Calu3 (cell line): ENCODE measurements at regions not wholly inside any gene's neighbourhood (a gene's known extent, or its start where the extent isn't known, plus 50 kb on each side); places are given as distances from the start of the nearest gene placed in this dataset.

Source experiments
- BruUV-seq: library from RNA; stranded (reverse); fragments of 400-500 nt; replicated peaks from 2 replicates; lab custom pipeline; 2021; lab: Mats Ljungman, UMichigan
- CTCF ChIA-PET: fragments of 300-600 bp; sonication (Branson Sonifier 250); formaldehyde crosslinking; loops from one replicate; lab custom pipeline; 2022; ENCODE audit warnings: antibody characterized with exemption; lab: Charles Lee
- DNase-seq: peaks from one replicate; pipeline ENCODE4 v3.0.0; 2022
- H3K27ac Mint-ChIP-seq: one replicate; pipeline ENCODE4 v1.8.0; 2022; ENCODE audit warnings: mixed read lengths; ENCODE audit not compliant: unreplicated experiment
- H3K27me3 Mint-ChIP-seq: one replicate; pipeline ENCODE4 v1.8.0; 2022; ENCODE audit warnings: mixed read lengths; ENCODE audit not compliant: unreplicated experiment
- H3K36me3 Mint-ChIP-seq: one replicate; pipeline ENCODE4 v1.8.0; 2022; ENCODE audit warnings: mild to moderate bottlenecking, moderate library complexity, mixed read lengths; ENCODE audit not compliant: insufficient read depth, unreplicated experiment
- H3K4me1 Mint-ChIP-seq: one replicate; pipeline ENCODE4 v1.8.0; 2022; ENCODE audit warnings: mild to moderate bottlenecking, low read depth, mixed read lengths; ENCODE audit not compliant: unreplicated experiment
- H3K4me3 Mint-ChIP-seq: one replicate; pipeline ENCODE4 v1.8.0; 2022; ENCODE audit warnings: mild to moderate bottlenecking, low read depth, moderate library complexity, mixed read lengths; ENCODE audit not compliant: unreplicated experiment
- H3K9me3 Mint-ChIP-seq: one replicate; pipeline ENCODE4 v1.8.0; 2022; ENCODE audit warnings: low read depth, mixed read lengths; ENCODE audit not compliant: unreplicated experiment
- intact Hi-C: fragments of 100-400 bp; cut with micrococcal nuclease; formaldehyde crosslinking; loops from one replicate; pipeline ENCODE4 v1.10.0; 2022; ENCODE audit not compliant: unreplicated experiment
- TF ChIP-seq, protein P1 (sequence below): fragments of 200-600 bp; IDR thresholded peaks from one replicate; pipeline ENCODE4 v1.8.0; 2022; ENCODE audit warnings: antibody characterized with exemption; ENCODE audit not compliant: unreplicated experiment

GRCh38 chr15:100777821-100778220, 101.8 kb upstream of the ALDH1A3 start:
- TF ChIP-seq, protein P1, sequence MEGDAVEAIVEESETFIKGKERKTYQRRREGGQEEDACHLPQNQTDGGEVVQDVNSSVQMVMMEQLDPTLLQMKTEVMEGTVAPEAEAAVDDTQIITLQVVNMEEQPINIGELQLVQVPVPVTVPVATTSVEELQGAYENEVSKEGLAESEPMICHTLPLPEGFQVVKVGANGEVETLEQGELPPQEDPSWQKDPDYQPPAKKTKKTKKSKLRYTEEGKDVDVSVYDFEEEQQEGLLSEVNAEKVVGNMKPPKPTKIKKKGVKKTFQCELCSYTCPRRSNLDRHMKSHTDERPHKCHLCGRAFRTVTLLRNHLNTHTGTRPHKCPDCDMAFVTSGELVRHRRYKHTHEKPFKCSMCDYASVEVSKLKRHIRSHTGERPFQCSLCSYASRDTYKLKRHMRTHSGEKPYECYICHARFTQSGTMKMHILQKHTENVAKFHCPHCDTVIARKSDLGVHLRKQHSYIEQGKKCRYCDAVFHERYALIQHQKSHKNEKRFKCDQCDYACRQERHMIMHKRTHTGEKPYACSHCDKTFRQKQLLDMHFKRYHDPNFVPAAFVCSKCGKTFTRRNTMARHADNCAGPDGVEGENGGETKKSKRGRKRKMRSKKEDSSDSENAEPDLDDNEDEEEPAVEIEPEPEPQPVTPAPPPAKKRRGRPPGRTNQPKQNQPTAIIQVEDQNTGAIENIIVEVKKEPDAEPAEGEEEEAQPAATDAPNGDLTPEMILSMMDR, result no peak
- intact Hi-C loops, result no loop called here
- H3K36me3 Mint-ChIP-seq, result no peaks in the 10 kb centered on the region
- no peak overlapping the region for H3K27ac Mint-ChIP-seq
- H3K27me3 Mint-ChIP-seq, result no peaks in the 10 kb centered on the region
- DNase-seq, result no peak
- BruUV-seq, result no TSS peak
- H3K4me3 Mint-ChIP-seq, result no peak overlapping the region
- CTCF ChIA-PET, result no interaction called here
- H3K4me1 Mint-ChIP-seq, result peaks cover 5% of the 10 kb centered on the region
- H3K9me3 Mint-ChIP-seq, result no peaks in the 10 kb centered on the region

DNA sequence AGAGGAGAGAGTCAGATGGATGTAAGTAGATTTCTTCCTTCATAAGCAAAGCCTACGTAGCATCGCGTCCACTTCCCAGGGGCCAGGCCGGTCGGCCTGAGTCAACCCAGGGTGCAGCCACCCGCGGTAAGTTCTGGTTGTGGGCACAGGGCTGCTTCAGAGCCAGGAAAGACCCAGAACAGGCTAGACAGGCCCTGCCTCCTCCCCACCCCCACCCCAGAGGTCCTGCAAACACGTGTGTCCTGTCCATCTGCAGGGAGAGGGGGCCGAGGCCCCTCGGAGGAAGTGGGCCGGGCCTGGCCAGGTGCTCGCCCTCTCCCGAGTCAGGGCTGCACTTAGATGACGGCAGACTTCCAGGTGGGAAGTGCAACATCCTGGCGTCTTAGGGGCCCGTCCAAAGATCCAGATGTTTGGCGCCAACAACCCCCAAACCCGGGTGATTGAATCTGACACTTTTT, 100.8 kb upstream of the ALDH1A3 start:
- Mint-ChIP-seq H3K9me3 (no peaks in the 10 kb centered on the region), H3K36me3 (no peaks in the 10 kb centered on the region), H3K4me1 (no peaks in the 10 kb centered on the region), H3K4me3 (no peak overlapping the region), H3K27me3 (no peaks in the 10 kb centered on the region), H3K27ac (no peak overlapping the region)
- CTCF ChIA-PET, result no interaction called here
- DNase-seq, result no peak
- intact Hi-C loops, result no loop called here
- BruUV-seq, result no TSS peak
- TF ChIP-seq, protein P1, result no peak

DNA sequence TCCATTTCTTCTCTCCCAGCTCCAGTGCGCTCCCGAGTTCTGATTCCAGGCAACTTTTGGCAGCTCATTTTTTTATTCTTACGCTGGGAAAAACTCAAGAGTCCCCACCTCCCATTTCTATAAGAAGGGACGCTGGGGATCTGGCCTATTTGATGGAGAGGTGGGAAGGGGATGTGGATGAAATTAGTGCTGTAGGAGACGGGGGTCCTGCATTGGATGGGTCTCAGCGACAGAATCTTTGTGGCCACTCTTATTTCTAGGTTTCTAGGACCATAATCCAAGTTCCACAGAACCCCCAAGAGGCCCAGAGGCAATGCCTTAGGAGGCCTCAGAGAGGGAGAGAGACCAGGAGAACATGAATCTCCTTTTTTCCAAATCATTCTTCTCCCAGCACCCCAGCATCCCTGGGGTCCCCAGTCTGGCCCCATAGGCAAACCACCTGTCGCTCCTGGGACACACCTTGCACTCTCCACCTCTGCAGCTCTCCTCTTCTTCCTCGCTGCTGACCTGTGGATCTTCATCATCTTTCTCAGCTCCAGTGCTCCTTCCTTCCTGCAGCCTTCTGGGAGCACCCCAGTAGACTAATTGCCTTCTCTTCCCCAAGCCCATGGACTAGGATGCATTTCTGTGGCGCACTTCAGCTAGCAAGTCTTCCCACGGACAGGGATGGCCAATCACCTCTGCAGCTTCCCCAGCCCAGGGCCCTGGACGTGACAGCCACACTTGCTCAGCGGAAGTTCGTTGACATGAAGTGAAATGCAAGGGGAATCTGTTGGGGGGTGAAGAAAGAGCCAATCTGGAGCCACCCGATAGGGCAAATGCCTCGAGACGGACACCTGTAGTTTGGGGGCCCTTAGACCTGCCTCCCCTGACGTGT, 100.1 kb upstream of the ALDH1A3 start:
- Mint-ChIP-seq H3K4me3 (no peak overlapping the region), H3K9me3 (no peaks in the 10 kb centered on the region), H3K27me3 (no peaks in the 10 kb centered on the region), H3K4me1 (no peaks in the 10 kb centered on the region), H3K36me3 (no peaks in the 10 kb centered on the region), H3K27ac (no peak overlapping the region)
- intact Hi-C loops, result no loop called here
- TF ChIP-seq, protein P1, result no peak
- no peak for DNase-seq
- BruUV-seq, result no TSS peak
- CTCF ChIA-PET, result no interaction called here

DNA sequence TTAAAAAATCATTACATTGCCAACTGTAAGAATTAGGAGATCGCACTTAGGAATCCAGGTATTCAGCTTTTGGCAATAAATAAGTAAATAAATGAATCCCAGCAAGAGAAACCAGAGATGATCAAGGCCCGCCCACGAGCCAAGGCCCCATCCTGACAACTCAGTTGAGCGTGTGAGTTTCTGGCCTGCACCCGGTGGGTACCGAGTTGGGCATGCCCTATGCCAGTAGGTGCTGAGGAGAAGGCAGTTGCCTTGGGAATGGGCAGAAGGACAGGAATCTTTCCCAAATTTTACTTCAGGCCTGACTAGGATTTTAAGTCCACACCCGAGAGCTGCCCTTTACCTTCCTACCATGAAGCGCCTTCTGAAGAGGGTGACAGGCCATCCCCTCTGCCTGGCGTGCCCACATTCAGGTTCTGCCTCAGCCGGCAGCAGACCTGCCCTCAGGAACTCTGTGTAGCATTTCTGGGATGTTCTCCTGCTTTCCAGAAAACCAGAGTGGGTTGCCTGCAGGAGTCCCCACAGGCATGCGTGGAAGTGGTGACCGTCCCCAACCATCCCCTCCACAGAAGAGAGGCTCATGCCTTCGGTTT, 99.3 kb upstream of the ALDH1A3 start:
- no peak for DNase-seq
- no TSS peak for BruUV-seq
- Mint-ChIP-seq H3K9me3 (no peaks in the 10 kb centered on the region), H3K4me1 (no peaks in the 10 kb centered on the region), H3K36me3 (no peaks in the 10 kb centered on the region), H3K27me3 (no peaks in the 10 kb centered on the region), H3K27ac (no peak overlapping the region), H3K4me3 (no peak overlapping the region)
- CTCF ChIA-PET, result no interaction called here
- intact Hi-C loops, result no loop called here
- TF ChIP-seq, protein P1, result no peak
